Dedifferentiated amniotic fluid mesenchymal stem cell (primary cell): ENCODE measurements at regions not wholly inside any gene's neighbourhood (a gene's known extent, or its start where the extent isn't known, plus 50 kb on each side); places are given as distances from the start of the nearest gene placed in this dataset.
A peak's percentile ranks its signal among the peaks of the same experiment; 100 is the strongest.
"Not testable (repeated sequence)": the region's sequence is repeated elsewhere in the genome, so short reads cannot be mapped to it uniquely, and the experiment has no call there.

Experiments
- DNase-seq: peaks from one replicate; pipeline ENCODE4 v3.0.0-alpha.2; 2016; ENCODE audit errors: extremely low spot score

DNA sequence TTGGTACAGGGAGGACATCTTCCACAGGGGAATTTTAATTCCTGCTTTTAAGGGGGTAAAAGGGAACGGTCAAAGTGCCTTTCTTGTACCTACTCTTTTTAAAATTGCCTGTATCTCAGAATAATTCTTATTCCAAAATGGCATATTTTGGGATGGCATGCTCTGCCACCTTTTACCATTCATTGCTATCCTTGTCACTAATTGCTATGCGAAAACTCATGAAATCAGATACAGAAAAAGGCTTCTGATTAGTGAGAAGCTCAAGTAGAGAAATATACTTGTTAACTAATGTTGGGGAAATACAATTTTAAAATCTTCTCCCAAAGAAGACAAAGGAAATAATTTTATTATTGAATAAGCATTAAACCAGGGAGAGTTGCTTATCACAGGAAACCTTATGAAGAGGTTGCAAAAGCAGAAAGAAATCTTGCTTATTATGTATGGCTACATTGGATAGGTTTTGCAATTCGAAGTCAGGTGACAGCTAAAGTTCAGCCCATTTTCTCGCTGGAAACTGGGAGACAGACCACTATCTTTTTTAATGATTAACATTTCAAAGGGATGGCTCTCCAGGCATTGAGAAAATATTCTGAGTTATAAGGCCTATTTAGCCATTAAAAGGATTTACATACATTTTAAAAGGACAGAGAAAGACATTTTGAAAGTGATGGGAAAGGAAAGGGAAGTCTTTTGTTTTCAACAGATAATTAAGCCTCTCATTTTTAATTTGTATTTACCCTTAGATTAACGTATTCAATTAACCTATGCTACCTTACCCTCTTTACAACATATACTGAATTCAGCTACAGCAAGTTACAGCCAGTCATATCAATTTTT, 110.3 kb upstream of the PRSS16 start:
- DNase-seq = no peak

- no peak for DNase-seq
These were observed 109.1 kb upstream of the PRSS16 start for GRCh38 chr6:27138406-27138805.

DNA sequence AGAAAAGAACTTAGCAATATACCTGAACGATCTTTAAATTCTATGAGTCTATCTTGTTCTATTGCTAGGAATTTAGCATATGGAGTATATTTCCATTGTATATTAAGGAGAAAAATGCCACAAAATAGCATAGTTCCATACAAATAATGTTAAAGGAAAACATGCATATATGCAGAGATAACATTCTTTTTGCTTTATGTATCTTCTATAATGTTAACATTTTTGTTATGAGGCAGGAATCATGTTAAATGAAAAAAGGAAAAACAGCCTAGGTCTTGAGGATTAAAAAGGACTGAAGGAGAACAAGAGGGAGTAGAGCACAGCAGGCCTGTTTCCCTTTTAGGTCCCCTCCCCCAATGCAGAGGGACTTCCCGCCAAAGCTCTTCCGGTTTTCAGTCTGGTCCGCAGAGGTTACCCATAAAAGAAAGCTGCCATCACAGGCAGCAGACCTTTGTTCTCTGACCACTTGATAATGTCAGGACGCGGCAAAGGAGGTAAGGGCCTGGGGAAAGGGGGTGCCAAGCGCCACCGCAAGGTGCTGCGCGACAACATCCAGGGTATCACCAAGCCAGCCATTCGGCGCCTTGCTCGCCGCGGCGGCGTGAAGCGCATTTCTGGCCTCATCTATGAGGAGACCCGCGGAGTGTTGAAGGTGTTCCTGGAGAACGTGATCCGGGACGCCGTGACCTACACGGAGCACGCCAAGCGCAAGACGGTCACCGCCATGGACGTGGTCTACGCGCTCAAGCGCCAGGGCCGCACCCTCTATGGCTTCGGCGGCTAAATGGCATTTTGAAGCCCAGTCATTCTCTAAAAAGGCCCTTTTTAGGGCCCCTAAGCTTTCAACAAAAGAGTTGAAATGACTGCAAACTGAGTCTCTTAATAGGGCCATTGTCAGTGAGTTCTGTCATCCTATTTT, 108.4 kb upstream of the PRSS16 start:
- DNase-seq = no peak

DNA sequence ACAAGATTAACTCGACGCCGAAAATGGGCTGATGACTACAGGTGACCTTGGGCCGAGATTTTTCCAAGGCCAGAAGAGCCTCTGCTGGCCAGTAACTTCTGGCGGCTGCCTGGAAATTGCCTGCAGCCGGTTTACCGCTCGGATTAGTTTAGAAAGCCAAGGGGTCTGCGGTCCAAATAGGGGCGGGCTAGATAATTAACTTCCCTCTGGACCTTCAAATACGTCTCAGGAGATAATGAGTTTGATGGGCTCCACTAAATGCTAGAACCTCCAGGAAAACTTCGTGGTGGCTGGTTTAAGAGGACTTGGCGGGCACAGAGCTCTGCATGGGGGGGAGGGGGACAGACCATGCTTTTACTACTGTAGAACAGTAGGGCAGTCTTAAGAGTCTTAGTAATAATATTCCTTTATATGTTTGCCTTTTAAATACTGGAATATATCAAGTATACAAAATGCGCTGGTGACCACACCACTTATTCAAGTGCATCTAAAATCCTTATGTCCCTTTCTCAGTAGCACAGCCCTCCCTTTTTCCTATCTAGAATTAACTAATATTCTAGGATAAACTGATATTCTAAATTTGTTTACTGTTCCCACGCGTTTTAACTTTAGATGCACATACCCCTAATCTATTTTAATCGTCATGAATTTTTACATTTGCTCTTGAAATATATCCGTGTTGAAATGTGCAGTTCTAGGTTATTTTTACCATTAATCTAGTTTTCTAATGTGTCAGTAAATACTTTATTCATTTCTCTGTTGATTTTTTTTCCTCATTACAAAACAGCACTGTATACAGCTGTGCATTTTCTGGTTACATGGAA, 107.5 kb upstream of the PRSS16 start:
- DNase-seq = no peak

DNA sequence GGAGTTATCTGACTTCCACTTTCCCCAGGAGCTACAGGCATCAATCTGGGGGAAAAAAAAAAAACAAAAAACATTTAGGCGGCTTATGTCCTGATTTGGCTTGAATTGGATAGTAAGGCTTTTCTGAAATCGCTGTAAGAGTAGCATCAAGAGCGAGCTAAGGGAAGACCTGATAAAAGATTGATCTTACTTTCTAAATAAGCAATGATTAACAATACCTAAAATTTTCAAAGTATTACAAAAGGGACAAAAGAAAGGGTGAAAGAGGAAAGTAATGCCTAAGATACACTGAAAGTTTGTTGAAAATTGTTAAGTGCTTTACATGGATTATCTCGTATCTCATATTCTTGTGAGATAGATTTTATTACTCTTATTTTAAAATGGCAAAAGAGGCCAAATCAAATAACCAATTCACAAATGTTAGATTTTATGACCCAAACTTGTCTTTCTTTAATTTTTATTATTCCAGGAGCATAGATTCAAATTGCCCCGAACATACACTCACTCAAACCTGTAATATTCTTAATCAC, 106.4 kb upstream of the PRSS16 start:
- no peak for DNase-seq

GRCh38 chr6:27141529-27142015, 105.9 kb upstream of the PRSS16 start:
- no peak for DNase-seq

GRCh38 chr6:27143020-27143388, 104.5 kb upstream of the PRSS16 start:
- DNase-seq = not testable (repeated sequence)

DNA sequence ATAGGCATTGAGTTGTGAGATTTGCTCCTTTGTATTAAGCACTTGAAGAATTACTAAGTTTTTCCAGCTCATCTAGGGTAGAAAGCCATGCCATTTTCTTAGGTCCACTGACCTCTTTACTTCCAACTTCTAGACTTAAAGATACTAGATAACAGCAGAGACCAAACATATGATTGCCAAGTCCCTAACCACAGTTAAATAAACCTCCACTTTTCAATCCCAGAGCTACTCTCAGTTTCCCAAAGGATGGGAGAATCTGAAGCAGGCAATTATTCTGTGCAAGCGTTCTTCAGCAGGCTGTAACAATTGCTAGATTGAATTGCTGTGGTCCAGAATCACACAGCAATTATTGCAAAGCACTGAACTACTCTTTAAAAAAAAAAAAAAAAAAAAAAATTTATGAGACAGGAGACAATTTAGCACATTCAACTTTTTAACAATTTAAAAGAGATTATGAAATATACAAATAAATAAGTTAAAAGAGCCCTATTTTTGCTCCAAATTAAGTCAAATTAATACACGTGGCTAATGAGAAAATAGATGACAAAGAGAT, 104.0 kb upstream of the PRSS16 start:
- DNase-seq = no peak

DNA sequence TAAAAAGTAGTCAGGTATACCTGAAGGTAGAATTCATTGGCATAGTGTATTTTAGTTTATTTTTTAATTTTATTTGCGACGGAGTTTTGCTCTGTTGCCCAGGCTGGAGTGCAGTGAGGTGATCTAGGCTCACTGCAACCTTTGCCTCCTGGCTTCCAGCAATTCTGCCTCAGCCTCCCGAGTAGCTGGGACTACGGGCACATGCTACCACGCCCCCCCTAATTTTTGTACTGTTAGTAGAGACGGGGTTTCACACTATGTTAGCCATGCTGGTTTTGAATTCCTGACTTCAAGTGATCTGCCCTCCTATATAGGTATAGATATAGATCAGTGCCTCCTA, 102.8 kb upstream of the PRSS16 start:
- no peak for DNase-seq

DNA sequence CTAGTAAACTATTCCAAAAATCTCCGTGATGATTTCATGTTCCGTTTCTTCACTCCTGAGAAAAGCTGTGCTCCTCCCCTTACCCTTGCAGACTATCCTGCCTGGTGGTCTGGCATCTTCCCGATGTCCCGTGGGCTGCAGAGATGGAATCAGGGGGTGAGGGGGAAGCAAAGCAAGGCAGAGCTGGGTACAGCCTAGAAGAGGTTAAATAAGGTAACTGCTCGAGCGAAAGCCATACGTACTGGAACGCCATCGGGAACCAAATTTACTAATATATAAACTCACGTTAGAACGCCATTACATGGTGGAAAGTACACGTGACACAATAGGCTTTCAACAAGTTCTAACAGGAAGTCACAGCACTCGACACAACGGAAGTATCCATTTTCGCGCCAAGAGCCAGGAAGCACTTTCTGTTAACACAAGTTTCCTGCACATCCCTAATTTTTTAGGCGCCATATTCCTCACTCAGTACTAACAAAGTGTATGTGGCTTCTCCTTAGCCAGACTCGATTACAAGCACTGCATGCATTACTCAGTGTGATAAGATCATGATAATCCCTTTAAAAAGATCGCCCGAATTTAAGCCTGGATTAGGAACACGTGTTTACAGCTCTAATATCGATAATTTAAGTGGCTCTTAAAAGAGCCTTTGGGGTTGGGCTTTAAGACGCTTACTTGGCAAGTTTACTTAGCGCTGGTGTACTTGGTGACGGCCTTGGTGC, 101.6 kb upstream of the PRSS16 start:
- DNase-seq = peak; percentile 91

GRCh38 chr6:27146456-27146705, 101.1 kb upstream of the PRSS16 start:
- not testable (repeated sequence) for DNase-seq

GRCh38 chr6:27146706-27147505, 100.6 kb upstream of the PRSS16 start:
- peak; percentile 99 for DNase-seq

- no peak for DNase-seq
These were observed 99.1 kb upstream of the PRSS16 start for GRCh38 chr6:27148404-27148795.

DNA sequence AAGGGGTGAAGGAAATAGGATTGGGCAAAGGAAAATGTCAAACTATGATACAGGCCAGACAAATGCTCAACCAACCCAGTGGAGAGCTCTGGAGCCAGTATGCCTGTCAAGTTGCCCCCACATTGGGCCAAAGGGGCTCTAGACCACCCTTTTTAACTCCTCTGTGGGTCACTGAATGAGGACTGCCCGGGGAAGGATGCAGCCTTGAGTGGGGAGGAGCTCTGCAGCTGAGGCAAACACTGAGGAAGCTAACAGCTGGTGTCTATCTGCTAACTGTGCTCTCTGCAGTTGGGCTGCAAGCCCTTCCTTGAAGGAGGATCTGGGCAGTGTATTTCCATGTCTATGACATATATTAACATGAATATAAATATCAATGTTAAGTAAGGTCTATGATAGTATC, 98.4 kb upstream of the PRSS16 start:
- no peak for DNase-seq

GRCh38 chr6:27154696-27155095, 92.8 kb upstream of the PRSS16 start:
- DNase-seq = no peak

DNA sequence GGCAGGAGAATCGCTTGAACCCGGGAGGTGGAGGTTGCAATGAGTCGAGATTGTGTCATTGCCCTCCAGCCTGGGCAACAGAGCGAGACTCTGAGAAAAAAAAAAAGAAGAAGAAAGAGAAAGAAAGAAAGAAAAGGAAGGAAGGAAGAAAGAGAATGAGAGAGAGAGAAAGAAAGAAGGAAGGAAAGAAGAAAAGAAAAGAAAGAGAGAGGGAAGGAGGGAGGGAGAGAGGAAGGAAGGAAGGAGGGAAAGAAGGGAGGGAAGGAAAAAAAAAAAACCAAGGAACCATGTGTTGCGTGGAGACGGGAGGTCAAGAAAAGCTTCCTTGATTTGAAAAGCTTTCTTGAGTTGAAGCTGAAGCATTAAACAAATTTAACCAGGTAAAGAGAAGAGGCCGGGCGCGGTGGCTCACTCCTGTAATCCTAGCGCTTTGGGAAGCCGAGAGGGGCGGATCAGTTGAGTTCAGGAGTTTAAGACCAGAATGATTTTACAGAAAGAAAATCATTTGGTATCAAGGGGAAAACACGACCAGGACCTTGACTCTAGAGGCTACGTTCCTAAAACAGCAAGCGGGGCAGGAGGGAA, 90.5 kb upstream of the PRSS16 start:
- no peak for DNase-seq

DNA sequence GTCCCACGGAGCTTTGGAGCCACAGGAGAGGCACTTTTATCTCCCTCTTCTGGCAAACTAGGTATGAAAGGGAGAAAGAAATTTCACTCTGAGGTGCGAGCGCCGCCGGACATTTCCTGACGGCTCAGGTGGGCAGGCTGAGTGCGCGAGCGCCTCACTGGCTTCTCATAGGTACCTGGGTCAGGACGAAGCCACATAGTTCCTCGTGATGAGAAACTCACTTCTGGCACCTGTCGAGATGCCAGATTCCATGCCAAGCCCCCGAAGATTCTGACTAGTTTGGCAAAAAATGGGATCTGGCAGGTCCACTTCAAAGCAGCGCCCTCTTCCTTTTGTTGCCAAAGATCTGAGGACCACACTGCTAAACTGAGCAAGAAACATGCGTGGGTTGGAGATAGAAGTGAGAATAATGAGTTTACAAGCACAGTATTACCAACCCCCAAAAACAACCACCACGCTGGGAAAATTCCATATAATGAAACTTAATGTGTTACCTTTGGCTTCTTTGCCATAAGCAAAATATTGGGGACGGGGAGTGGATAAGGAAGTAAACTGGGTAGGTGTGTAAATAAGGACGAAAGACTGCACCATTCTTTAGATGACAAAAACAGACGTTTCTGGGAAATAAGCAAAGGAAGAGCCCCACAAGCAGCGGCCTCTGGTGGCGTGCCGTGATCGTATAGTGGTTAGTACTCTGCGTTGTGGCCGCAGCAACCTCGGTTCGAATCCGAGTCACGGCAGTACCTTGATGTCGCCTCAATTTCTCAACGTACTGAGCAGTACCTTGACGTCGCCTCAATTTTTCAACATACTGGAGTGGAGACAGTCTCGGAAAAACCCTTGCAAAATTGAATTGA, 89.8 kb upstream of the PRSS16 start:
- DNase-seq = peak; percentile 73

DNA sequence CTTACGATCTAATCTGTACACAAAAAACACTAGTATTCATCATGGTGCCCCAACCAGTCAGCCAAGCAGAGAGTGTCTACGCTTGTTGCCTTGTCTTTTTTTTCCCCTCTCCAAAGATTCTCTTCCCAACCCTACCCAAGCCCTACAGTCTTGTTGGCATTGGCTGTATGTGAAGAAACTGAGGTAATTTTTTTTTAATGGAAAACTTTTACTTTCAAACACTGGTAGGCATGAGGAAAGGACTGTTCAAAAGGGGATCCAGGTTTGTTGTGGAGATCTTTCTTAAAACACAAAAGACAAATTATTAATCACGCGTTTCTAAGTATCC, 89.2 kb upstream of the PRSS16 start:
- DNase-seq = no peak

- no peak for DNase-seq
These were observed 87.8 kb upstream of the PRSS16 start for GRCh38 chr6:27159725-27160124.
